GM10248 (cell line): ENCODE measurements at regions not wholly inside any gene's neighbourhood (a gene's known extent, or its start where the extent isn't known, plus 50 kb on each side); places are given as distances from the start of the nearest gene placed in this dataset.

Experiments used
- CTCF ChIA-PET: fragments of 300-600 bp; sonication (Branson Sonifier 250); formaldehyde crosslinking; extraction: SDS; loops from one replicate; lab custom pipeline; 2021; ENCODE audit warnings: antibody characterized with exemption; lab: Yijun Ruan, JAX
- POLR2A ChIA-PET: fragments of 350-650 bp; sonication (Branson Sonifier 250); formaldehyde crosslinking; extraction: SDS; loops from one replicate; lab custom pipeline; 2020; ENCODE audit warnings: antibody characterized with exemption; lab: Yijun Ruan, JAX
- DNase-seq: peaks from one replicate; pipeline ENCODE4 v3.0.0; 2012; ENCODE audit errors: extremely low spot score
- TF ChIP-seq, protein P1 (sequence below): IDR thresholded peaks from 2 replicates; pipeline ENCODE4 v1.5.1; 2012; ENCODE audit warnings: mild to moderate bottlenecking, low read depth; ENCODE audit errors: extremely low read depth, missing control alignments, control extremely low read depth

- no peak for DNase-seq
- ChIA-PET POLR2A (no interaction called here), CTCF (interaction anchor here (1.0 kb wide), 1 partner anchor 31 kb away, joined by 3 read pairs; no protein-coding TSS in a partner anchor)
- TF ChIP-seq, protein P1, sequence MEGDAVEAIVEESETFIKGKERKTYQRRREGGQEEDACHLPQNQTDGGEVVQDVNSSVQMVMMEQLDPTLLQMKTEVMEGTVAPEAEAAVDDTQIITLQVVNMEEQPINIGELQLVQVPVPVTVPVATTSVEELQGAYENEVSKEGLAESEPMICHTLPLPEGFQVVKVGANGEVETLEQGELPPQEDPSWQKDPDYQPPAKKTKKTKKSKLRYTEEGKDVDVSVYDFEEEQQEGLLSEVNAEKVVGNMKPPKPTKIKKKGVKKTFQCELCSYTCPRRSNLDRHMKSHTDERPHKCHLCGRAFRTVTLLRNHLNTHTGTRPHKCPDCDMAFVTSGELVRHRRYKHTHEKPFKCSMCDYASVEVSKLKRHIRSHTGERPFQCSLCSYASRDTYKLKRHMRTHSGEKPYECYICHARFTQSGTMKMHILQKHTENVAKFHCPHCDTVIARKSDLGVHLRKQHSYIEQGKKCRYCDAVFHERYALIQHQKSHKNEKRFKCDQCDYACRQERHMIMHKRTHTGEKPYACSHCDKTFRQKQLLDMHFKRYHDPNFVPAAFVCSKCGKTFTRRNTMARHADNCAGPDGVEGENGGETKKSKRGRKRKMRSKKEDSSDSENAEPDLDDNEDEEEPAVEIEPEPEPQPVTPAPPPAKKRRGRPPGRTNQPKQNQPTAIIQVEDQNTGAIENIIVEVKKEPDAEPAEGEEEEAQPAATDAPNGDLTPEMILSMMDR, result no peak
Measured at GRCh38 chr6:44699082-44699481, 311.6 kb downstream of the CDC5L start.

DNA sequence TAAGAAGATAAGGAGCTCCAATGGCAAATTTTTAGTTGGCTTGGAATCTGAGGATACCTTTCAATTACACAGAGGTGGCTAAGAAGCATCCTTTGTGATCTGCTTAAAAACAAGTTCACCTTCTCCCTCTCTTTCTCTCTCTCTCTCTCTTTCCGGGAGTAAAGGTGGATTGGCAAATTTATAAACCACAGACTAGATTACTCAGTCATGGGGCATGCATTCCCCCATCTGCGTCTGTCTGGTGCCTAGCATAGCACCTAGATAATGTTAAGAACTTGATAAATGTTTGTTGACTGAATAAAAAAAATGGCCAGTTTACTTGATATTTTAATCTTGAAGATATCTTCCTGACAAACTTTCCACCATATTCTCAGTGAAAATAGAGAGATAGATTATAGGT is 312.3 kb downstream of the CDC5L start:
- CTCF ChIA-PET, result interaction anchor here (1.0 kb wide), 1 partner anchor 32 kb away, joined by 3 read pairs; no protein-coding TSS in a partner anchor
- DNase-seq, result no peak

DNA sequence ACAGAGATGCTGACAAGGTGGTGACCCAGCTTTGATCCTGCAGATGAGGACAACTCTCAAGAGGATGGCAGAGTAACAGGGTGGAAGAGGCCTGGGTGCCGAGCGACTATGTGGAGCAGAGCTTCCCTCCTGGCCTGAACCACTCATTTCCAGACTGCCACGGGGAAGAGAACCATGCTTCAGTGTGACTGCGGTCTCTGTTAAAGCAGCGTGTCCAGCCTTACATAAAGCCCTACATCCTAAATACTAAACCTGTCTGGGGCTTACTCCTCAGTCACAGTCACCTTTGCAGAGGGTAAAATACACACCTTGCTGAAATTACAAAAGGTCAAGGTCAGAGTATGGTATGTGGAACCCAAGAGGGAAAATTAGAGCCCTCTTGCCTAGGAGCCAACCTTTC is 312.9 kb downstream of the CDC5L start:
- POLR2A ChIA-PET, result no interaction called here
- DNase-seq, result no peak
- TF ChIP-seq, protein P1, result no peak
- CTCF ChIA-PET, result no interaction called here

More for the DNA sequence above, 312.3 kb downstream of the CDC5L start:
- POLR2A ChIA-PET, result no interaction called here
- TF ChIP-seq, protein P1, result no peak

GRCh38 chr6:44701038-44701636 is 313.6 kb downstream of the CDC5L start:
- DNase-seq, result no peak
- TF ChIP-seq, protein P1, result no peak
- ChIA-PET CTCF (no interaction called here), POLR2A (no interaction called here)

GRCh38 chr6:44701637-44702101 is 314.2 kb downstream of the CDC5L start:
- no peak for DNase-seq

DNA sequence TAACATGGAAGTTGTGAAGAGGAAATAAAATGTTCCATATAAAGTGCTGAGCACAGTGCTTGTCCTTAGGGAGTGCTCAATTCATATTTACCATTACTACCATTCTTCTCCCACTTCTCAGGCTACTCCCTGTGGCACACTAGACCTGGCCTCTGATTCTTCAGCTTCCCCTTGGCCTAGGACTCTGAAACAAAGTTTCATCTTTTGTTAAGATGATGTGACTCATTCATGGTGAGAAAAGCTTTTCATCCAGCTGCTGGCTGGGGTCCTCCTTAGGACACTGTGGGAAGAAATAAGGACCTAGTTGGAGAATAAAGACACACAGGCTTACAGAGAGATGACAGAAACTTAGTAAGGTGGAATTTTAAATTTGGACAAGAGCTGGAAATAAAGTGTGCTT is 314.8 kb downstream of the CDC5L start:
- ChIA-PET CTCF (interaction anchor here (1.0 kb wide), 2 partner anchors 9 to 17 kb away, joined by 3 read pairs; no protein-coding TSS in a partner anchor), POLR2A (no interaction called here)
- no peak for DNase-seq
- TF ChIP-seq, protein P1, result no peak

More at GRCh38 chr6:44701637-44702101, 314.2 kb downstream of the CDC5L start:
- ChIA-PET CTCF (no interaction called here), POLR2A (no interaction called here)
- TF ChIP-seq, protein P1, result no peak
